ENCODE measurements at regions not wholly inside any gene's neighbourhood (a gene's known extent, or its start where the extent isn't known, plus 50 kb on each side); places are given as distances from the start of the nearest gene placed in this dataset.

GRCh38 chr2:129823044-129823443, 156.4 kb upstream of the RAB6C start:
- TF ChIP-seq CTCF (IDR thresholded peaks at IDR 0.05 in 4 of 5, conservative IDR thresholded peaks at IDR 0.05 in 1 of 5) (no peak), POLR2A (IDR thresholded peaks at IDR 0.05) (no peak)
